Tibial nerve (tissue), 4 donors: ENCODE measurements at regions not wholly inside any gene's neighbourhood (a gene's known extent, or its start where the extent isn't known, plus 50 kb on each side); places are given as distances from the start of the nearest gene placed in this dataset.

Experiments
- EP300 ChIP-seq, 2 donors: sonication (generic); formaldehyde crosslinking; IDR thresholded peaks; one replicate each; pipeline ENCODE4 v1.6.1; 2017; ENCODE audit warnings: antibody characterized with exemption in 2 of 2, mild to moderate bottlenecking in 1 of 2
- POLR2A ChIP-seq, 2 donors: fragments of 450-650 bp; IDR thresholded peaks; one replicate each; pipeline ENCODE4 v1.6.1; 2017; ENCODE audit warnings: antibody characterized with exemption in 2 of 2, mild to moderate bottlenecking in 2 of 2, moderate library complexity in 2 of 2
- TF ChIP-seq, protein P1 (sequence below), 5 experiments: fragments of 200-600 bp in 3 of 5; fragments of 450-650 bp in 2 of 5; sonication (generic) in 3 of 5; IDR thresholded peaks; one replicate each; pipeline ENCODE4 v1.5.1; 2016 to 2019; ENCODE audit warnings: antibody characterized with exemption in 5 of 5, mild to moderate bottlenecking in 3 of 5, moderate library complexity in 2 of 5

DNA sequence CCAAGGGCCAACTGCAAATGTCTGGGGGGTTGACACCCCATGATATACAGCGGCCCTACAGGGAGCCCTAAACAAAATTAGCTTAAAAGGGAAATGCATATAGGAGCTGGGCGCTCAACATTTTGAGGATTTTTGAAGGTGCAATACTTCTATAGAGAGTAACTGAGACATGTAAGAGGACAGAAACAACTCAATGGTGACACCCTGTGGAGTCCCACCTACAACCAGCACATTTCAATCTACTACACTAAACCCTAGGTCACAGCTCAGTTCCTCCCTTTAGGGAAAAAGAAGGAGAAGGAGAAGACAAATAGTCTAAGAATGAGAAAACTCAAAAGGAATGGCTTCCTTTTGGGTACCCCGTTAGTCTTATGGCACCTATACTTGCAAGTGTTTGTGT lies 1010.5 kb upstream of the NOVA1 start:
- TF ChIP-seq, protein P1, sequence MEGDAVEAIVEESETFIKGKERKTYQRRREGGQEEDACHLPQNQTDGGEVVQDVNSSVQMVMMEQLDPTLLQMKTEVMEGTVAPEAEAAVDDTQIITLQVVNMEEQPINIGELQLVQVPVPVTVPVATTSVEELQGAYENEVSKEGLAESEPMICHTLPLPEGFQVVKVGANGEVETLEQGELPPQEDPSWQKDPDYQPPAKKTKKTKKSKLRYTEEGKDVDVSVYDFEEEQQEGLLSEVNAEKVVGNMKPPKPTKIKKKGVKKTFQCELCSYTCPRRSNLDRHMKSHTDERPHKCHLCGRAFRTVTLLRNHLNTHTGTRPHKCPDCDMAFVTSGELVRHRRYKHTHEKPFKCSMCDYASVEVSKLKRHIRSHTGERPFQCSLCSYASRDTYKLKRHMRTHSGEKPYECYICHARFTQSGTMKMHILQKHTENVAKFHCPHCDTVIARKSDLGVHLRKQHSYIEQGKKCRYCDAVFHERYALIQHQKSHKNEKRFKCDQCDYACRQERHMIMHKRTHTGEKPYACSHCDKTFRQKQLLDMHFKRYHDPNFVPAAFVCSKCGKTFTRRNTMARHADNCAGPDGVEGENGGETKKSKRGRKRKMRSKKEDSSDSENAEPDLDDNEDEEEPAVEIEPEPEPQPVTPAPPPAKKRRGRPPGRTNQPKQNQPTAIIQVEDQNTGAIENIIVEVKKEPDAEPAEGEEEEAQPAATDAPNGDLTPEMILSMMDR (IDR thresholded peaks at IDR 0.05), result no peak
- TF ChIP-seq POLR2A (IDR thresholded peaks at IDR 0.05), result no peak
- no peak for TF ChIP-seq EP300 (IDR thresholded peaks at IDR 0.05)
